ENCODE measurements at regions not wholly inside any gene's neighbourhood (a gene's known extent, or its start where the extent isn't known, plus 50 kb on each side); places are given as distances from the start of the nearest gene placed in this dataset.

DNA sequence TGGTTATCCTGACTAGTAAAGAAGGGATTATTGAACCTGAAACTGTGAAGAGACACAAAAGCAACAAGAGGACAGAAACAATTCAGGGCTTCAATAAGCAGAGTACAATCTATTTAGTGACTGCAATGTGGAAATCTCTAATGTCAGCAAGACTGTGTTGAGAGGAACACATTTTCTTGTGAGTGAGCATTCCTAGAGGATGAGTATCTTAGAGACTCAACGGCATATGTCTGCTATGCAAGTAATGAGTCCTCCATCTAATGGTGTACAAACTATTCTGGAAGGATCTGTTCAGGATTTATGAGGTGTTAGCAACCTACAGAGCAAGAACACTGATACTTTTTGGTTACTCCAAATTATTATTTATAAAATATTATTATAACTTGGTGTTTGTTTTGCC is 226.5 kb upstream of the NDN start:
- H3K27ac ChIP-seq: no peak overlapping the region
- no peak overlapping the region for H2AFZ ChIP-seq
- no peak overlapping the region for H3K4me3 ChIP-seq (ENCODE audit: low read depth, low read length)
- no peaks in the 10 kb centered on the region for H3K4me1 ChIP-seq
- H3K9ac ChIP-seq: no peak overlapping the region
- no peaks in the 10 kb centered on the region for H3K9me3 ChIP-seq (ENCODE audit: control insufficient read depth, low read length)
- no peaks in the 10 kb centered on the region for H3K79me2 ChIP-seq
- no peak overlapping the region for H3K4me2 ChIP-seq (ENCODE audit: low read length)
- H3K27me3 ChIP-seq (ENCODE audit: control insufficient read depth, insufficient read depth, low read length): no peaks in the 10 kb centered on the region
- H3K36me3 ChIP-seq (ENCODE audit: control insufficient read depth, insufficient read depth, low read length): no peaks in the 10 kb centered on the region
- TF ChIP-seq CTCF (IDR thresholded peaks at IDR 0.05): no peak

DNA sequence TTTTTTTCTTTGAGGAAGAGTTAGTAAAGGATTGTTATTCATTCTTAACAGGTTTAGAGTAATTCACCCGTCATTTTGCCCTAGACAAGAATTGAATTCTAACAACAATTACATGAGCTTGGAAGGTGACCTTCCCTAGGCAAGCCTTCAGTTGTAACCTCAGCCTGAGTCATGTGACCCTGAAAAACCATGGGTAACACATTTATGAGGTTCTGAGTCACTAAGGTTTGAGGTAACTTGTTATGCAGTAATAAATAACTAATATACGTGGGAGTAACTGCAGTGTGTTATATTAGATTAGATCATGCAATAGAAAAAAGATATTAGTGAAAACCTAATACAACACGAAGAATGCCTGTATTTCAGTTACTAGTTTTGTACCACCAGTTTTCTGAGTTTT is 237.6 kb upstream of the NDN start:
- Histone ChIP-seq H3K27me3 (ENCODE audit: control insufficient read depth, insufficient read depth, low read length) (no peaks in the 10 kb centered on the region), H3K9ac (no peak overlapping the region), H3K4me3 (ENCODE audit: low read depth, low read length) (no peak overlapping the region), H3K4me1 (no peaks in the 10 kb centered on the region), H2AFZ (no peak overlapping the region), H3K79me2 (no peaks in the 10 kb centered on the region), H3K36me3 (ENCODE audit: control insufficient read depth, insufficient read depth, low read length) (no peaks in the 10 kb centered on the region), H3K4me2 (ENCODE audit: low read length) (no peak overlapping the region), H3K27ac (no peak overlapping the region), H3K9me3 (ENCODE audit: control insufficient read depth, low read length) (no peaks in the 10 kb centered on the region)
- TF ChIP-seq CTCF (IDR thresholded peaks at IDR 0.05): no peak

- Histone ChIP-seq H3K27me3 (ENCODE audit: control insufficient read depth, insufficient read depth, low read length) (no peaks in the 10 kb centered on the region), H3K4me3 (ENCODE audit: low read depth, low read length) (no peak overlapping the region), H2AFZ (no peak overlapping the region), H3K9ac (no peak overlapping the region), H3K9me3 (ENCODE audit: control insufficient read depth, low read length) (no peaks in the 10 kb centered on the region), H3K4me1 (no peaks in the 10 kb centered on the region), H3K27ac (no peak overlapping the region), H3K36me3 (ENCODE audit: control insufficient read depth, insufficient read depth, low read length) (no peaks in the 10 kb centered on the region), H3K79me2 (no peaks in the 10 kb centered on the region), H3K4me2 (ENCODE audit: low read length) (no peak overlapping the region)
- no peak for TF ChIP-seq CTCF (IDR thresholded peaks at IDR 0.05)
These were observed 267.8 kb upstream of the NDN start for GRCh38 chr15:23954931-23955330.

- Histone ChIP-seq H3K27me3 (ENCODE audit: control insufficient read depth, insufficient read depth, low read length) (no peaks in the 10 kb centered on the region), H3K9ac (no peak overlapping the region), H3K4me2 (ENCODE audit: low read length) (no peak overlapping the region), H3K36me3 (ENCODE audit: control insufficient read depth, insufficient read depth, low read length) (no peaks in the 10 kb centered on the region), H3K4me1 (no peaks in the 10 kb centered on the region), H3K27ac (no peak overlapping the region), H3K79me2 (no peaks in the 10 kb centered on the region), H2AFZ (no peak overlapping the region), H3K9me3 (ENCODE audit: control insufficient read depth, low read length) (no peaks in the 10 kb centered on the region), H3K4me3 (ENCODE audit: low read depth, low read length) (no peak overlapping the region)
- no peak for TF ChIP-seq CTCF (IDR thresholded peaks at IDR 0.05)
These were observed 296.6 kb upstream of the NDN start for GRCh38 chr15:23983500-23984259.

DNA sequence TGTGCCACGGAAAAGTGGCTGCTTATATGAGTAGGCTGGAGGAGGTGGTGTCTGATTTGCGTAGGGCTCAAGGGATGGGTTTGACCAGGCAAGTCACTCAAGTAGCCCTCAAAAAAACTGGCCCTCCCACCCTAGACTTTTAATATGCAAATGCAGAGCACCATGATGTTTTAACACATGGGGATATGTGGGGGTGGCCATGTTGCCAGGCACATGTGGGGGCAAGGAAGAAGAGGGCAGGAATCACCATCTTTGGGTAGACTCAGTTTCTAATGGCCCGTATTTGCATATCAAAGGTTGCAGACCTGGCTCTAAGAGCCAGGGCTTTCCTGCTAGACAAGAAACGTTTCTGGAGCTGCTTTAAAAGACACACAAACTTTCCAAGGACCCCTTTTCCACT is 307.2 kb upstream of the NDN start:
- H3K27ac ChIP-seq: no peak overlapping the region
- no peak overlapping the region for H3K4me3 ChIP-seq (ENCODE audit: low read depth, low read length)
- no peak for TF ChIP-seq CTCF (IDR thresholded peaks at IDR 0.05)
- H3K9me3 ChIP-seq (ENCODE audit: control insufficient read depth, low read length): no peaks in the 10 kb centered on the region
- no peak overlapping the region for H3K4me2 ChIP-seq (ENCODE audit: low read length)
- H2AFZ ChIP-seq: no peak overlapping the region
- no peaks in the 10 kb centered on the region for H3K4me1 ChIP-seq
- H3K79me2 ChIP-seq: no peaks in the 10 kb centered on the region
- no peaks in the 10 kb centered on the region for H3K27me3 ChIP-seq (ENCODE audit: control insufficient read depth, insufficient read depth, low read length)
- no peak overlapping the region for H3K9ac ChIP-seq
- no peaks in the 10 kb centered on the region for H3K36me3 ChIP-seq (ENCODE audit: control insufficient read depth, insufficient read depth, low read length)

Data from parathyroid adenoma (tissue), 2 donors.